NCI-H1436 treated with DMSO at 0.1 percent for 48 hours (cell line): ENCODE measurements at regions not wholly inside any gene's neighbourhood (a gene's known extent, or its start where the extent isn't known, plus 50 kb on each side); places are given as distances from the start of the nearest gene placed in this dataset.

Experiments used
- DNase-seq: peaks from one replicate; lab custom pipeline; 2025; lab: John Stamatoyannopoulos, UW

DNA sequence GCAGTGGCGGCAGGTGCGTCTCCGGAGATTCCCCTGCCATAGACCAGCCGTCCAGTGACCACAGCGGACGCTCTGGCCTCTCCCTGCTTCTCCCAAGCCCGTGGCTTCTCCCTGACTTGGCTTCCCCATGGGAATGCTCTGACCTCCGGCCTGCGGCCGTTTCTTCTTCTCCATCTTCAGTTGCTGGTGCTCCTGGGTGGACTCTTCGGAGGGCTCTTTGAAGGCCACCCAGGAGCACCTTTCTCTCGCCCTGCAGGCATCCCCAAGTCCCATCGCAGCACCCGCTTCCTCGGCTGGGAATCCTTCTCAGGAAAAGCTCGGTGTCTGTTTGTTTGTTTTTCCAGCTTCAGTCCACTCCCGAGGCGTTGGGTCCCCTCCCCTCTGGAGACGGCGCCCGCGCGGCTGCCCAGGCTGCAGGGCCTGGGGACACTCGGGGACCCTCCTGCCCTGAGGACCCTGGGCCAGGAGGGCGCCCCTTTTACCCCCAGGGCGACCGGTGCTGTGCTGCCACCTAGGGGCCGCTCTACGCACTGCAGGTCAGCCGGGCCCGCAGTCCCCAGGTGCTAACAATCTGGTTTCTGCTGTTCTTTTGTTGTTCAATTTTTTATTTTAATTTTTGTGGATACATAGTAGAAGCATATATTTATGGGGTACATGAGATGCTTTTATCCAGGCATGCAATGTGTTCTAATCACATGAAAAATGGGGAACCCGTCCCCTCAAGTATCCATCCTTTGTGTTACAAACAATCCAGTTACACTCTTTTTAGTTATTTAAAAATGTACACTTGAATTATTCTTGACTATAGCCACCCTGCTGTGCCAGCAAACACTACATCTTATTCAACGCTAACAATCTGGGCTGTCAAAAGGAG lies 197.9 kb upstream of the ADAMTS16 start:
- no peak for DNase-seq

DNA sequence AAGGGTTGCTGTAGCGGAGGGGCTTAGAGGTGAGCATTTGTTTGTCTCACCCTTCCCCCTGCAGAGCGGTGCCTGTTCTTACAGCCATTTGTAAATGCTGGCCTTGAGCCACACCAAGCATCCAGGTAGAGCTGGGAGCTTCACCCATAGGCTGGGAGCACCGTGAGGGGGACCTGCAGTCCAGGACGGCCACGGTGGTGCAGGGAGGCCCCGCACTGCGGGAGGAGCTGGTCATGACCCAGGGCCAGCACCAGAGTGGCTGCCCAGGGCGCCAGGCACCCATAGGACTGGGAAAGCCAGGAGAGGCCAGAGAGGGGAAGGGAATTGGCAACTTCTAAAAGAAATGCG lies 197.3 kb upstream of the ADAMTS16 start:
- DNase-seq = no peak

DNA sequence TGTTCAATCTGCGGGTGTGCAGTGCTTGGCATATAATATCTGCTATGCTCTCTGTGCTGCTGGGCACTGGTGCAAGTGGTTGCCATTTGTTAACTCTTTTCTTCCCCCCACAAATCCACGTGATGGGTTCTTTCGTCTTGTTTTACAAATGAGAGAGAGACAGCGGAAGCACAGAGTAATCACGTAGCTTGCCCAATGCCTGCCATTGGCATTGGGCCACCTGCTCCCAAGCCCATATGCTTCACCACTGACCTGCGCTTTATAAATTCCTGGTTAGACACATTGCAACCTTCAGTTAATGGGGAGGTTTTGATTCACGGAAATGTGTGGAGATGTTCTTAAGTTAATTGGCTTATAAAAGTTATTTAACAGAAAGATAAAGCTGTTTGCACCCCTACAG lies 194.8 kb upstream of the ADAMTS16 start:
- DNase-seq = no peak

DNA sequence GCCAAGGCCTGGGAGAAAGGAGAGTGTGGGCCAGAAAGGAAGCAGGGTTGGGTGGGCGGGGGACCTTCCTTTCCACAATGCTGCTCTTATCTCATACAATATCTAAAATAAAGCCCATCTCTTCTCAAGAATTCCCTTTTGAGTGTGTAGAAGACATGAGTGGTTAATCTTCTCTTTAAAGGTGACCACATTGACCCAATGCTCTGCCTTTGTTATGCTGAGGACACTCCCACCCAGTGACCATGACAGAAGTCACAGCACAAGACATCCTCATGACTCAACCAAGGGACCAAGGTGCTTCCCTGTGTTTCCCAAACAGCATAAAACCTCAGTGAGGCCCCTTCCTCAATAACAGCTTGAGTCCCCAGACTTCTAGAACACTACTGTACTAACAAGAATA lies 193.0 kb upstream of the ADAMTS16 start:
- DNase-seq = no peak

DNA sequence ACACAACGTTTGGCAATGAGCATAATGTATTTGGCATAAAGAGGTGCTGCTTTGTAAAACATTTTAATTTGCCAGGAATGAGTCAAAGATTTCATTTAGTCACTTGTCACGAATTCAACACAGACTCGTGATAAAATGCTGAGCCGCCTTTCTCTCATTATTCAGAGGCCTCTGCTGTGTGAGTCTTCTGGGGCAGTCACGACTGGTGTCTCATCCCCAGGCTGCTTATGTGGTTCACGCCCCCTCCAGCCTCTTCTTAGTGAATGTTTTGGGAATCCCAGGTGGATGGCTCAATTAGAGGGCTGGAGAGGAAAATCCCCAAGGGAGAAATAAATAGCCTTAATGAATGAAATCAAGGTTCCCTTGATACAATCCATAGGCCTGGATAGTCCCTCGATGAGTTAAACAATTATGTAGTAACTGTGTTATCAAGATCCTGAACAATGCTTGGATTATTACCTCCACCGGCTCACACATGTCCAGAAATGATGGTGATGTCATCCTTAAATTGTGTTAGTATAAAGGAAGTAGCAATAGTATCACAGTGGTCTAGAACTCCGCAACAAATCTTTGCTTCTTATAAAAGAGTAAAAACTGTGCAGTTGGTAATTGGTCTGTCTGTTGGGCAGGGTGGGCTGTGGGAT lies 192.1 kb upstream of the ADAMTS16 start:
- no peak for DNase-seq

DNA sequence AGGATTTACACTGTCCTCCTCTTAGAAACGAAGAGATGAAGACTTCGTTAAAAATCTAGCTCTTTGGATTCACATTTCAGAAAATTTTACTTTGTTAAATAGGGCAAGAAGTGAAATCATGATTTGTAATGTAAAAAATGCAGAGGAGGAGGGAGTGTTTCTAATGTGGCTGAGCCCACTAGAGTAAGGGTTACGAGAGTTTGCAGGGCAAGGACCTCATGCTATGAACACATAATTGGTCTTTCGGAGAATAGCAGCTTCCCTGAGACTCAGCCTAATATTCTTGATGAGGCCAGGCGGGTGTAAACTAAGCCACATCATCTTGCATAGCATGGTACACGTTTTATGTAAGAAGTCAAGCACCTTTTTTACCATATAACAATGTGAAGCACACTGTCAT lies 191.0 kb upstream of the ADAMTS16 start:
- DNase-seq = no peak

DNA sequence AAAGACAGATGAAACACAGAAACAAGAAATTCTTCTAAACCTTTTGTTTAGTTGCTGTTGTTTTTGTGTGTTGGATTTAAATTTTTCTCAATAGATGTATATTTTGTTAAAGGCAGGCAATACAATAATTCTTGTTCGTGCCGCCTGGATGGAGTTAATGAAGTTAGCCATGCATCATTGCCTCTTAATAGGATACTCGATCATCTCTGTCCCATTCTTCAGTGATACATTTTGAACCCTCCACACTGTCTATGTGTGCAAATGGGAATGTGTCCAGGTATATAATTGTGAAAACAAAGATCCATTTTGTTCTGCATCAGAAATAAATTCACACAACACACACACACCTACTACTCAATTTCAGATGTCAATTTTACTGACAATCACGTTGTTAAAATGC lies 186.6 kb upstream of the ADAMTS16 start:
- DNase-seq = no peak

DNA sequence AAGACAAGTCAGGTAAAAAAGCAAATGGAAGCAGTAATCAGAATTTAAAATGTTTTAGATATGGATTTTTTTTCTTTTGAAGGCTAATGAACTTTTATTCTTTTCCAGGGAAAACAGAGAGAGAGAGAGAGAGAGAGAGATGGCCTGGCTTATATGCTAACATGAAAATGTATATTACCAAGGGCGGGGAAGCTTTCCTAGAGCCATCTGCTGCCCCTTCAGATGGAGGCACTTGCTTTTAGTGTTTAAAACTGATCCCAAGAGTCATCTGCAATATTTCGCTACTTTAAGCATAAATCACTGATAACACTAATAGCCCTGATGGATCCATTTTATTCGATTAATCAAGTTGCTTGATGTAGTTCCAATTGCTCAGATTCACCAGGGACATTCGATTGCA lies 186.1 kb upstream of the ADAMTS16 start:
- DNase-seq = no peak

DNA sequence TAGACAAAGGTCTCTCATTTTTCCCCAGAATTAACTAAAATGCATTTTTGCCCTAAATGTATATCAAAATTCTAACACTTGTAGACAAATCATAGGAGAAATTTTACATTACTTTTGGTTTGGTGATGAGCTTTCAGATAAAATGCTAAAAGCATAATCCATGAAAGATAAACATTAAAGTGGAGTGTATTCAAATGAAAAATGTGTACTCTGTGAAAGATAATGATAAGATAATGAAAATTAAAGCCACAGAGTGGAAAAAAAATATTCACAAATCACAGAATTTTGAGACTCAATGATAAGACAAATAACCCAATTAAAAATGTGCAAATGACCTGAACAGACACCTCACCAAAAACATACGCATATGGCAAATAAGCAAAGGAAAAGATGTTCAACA lies 176.9 kb upstream of the ADAMTS16 start:
- no peak for DNase-seq

DNA sequence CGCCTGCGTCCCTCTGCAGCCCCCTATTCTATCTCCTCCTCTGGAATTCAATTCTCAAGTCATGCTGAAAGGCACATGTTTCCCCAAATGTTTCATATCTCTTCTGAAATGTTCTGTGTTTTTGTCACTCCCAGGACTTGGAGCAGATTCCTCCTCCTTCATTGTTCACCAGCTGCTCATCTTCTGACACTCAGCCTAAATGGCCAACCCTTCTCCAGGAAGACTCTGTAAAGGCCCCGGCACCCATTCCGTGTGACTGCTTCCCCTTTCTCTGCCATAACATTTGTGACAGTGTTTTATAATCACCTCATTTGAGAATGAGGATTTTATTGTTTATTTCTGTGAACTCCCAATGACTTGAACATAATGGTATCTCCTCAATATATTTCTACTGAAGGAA lies 170.8 kb upstream of the ADAMTS16 start:
- no peak for DNase-seq

DNA sequence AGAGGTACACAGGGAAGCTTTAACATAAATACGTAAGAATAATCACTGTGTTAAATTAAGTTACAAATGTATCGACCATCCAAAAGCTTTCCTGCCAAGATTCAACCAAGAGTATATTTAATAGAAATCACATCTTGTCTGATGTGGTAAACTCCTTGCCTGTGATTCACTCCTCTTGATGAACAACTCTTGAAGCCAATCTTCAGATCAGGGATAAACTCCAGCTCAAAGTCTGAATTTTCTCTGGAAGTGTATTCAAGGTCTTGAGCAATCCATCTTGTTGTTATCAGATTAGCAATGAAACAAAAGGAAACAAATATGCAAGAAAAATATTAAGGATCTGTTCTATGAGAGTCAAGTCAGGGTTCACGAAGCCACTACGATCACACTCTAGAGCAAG lies 170.0 kb upstream of the ADAMTS16 start:
- no peak for DNase-seq

DNA sequence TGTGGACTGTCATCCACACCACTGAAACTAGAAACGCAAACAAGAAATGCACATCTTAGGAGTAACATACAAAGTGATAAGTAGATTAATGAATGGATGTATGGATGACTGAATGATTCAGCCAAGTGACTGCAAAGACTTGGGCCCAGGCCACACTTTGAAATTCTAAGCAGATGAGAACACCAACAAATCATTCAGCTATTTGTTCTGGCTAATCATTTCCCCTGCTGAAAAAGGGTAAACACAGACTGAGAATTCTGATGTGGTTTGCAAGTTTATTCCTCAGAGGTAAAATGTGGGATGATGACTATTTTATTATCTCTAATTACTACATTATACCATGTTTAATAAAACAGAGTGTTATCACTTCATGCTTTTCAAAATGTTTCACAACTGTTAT lies 163.2 kb upstream of the ADAMTS16 start:
- DNase-seq = no peak

DNA sequence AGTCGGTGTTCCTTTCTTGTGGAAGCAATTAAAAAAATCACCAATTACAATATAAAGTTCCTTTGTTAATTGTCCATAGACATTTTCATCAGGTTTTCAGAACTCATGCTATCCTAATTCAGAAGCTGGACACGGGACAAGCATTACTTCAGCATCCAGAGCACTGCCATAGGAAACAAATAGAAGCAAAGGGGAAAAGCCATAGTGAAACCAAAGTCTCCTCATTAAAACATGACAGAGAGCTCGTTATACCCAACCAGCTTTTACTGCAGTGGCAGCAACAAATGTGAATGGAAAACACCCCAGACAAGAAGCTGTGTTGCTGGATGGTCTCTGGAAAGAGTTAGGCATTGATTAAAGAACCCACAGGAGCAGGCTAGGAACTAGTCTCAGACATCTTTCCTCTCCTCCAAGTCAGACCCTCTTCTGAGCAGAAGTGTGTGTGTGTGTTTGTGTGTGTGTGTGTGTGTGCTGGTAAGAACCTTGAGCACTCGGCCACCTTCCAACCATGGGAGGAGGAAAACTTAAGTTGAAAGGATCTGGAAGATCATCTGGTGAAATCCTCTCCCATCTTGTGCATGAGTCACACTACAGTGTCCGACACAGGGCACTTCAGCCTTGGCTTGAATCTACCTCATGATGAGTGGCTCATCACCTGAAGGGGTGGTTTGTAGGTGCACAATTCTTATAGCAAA lies 162.6 kb upstream of the ADAMTS16 start:
- DNase-seq = no peak

DNA sequence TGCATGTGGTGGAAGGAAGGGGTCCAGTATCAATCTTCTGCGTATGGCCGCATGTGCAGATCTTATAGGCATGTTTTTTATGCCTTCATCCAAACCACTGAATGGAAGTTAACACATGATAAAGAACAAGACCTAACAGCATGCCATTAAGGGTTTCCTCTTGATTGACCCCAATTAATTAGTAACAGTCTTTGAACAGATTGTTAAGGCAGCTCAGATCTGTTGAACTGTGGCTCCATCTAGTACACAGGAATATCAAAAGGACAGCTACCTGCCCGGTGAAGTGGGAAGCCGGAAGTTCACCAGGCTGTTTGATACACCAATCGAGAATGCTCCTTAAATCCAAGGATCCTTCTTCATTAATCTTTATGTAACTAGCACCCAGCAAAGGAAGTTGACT lies 159.9 kb upstream of the ADAMTS16 start:
- no peak for DNase-seq

DNA sequence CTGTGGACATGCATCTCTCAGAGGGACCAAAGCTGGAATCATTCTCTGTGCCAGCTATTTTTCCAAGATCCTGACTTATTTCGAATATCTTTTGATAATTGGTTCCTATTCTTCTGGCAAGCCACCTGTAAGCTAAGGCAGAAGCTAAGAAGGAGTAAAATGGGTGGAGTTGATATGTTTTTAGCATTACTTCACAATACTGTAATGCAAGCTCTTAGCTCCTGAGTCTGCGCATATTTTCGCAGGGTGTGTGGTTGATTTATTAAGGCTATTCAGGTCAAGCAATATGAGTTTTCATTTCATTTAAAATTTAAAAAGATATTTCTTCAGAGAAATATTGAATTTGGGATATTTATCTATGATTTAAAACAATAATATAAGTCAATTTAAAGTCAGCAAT lies 158.5 kb upstream of the ADAMTS16 start:
- no peak for DNase-seq

DNA sequence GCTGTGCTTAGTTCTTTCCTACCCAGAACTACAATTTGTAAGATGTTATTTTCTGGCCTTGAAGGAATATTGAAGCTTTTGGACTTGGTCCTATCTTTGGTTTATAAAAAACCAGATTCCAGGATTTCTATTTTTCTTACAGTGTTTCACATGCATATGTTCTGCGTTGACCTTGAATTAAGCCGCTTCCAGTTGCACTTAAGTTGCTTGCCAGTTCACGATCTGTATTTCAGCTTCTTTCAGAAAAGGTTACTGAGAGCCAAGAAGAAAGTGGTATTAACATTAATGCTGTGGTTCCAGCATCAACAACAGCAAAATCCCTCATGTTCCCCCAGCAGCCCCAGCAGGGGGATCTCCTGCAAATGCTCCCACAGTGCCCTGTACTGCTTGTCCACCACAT lies 156.4 kb upstream of the ADAMTS16 start:
- no peak for DNase-seq

DNA sequence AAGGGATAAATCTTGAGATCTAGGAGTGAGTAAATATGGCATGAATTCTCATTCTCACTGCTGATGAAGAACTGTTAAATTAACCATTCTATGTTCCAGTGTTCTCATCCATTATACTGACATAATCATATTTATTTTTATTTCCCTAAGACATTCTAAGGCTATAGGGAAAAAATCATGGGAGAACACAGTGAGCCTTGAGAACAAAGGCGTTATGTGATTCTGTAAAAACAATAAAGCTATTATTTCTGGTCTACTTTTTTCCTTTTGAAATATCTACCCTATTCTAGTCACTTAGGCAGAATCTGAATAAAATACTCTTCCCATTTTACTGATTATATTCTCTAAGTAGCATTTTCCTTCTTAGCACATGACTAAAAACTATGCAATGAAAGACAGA lies 155.7 kb upstream of the ADAMTS16 start:
- no peak for DNase-seq

DNA sequence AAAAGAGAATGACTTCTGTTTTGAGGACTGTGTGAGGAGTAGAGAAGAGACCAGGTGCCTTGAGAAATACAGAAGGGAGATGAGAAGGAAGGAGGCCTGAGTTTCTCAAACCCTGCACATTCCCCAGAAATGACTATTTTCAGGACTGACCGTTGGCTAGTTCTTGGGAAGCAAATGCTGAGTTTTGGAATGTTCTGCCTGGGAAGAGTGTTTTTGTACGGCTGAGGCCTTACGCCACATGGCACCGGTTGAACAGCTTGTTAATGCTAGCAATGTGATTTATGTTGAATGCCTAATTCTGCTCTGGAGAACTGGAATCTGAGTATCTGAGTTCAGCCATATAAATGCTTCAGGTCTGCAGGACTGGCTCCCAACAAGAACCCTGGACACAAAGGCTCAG lies 152.7 kb upstream of the ADAMTS16 start:
- DNase-seq = no peak

DNA sequence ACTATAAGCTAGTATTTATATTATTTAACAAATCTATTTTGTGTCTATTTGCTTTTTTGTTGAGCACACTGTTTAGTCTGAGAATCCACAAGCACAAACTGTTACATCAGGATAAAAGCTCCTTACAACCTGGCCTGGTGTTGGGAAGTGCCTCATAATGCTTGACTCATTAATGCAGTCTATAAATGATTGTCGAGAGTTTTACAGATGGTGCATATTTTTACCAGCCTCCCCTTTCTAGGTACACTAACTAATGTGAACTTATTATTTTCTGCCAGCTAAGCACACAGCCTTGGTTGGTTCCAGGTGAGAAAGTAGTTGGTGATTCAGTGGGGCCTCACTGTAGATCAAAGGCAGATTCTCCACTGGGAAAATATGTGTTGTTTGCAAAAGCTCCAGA lies 151.0 kb upstream of the ADAMTS16 start:
- DNase-seq = no peak

DNA sequence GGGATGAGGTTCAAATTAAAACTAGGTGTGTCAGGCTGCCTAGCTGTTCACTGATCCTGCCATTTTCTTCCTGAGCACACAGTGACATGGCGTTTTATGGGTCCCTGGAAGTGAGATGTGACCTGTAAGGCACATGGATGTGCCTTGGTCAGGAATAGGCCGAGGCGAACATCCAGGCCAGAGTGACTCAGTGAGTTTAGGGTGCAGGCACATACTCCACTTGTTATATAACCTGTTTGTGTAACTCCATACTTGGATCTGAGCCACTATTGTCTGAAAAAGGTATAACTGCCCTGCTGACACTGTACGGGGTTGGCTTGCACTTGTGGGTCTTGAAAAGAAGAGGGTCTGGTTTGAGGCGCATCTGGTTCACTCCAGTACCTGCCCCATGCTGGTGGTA lies 150.1 kb upstream of the ADAMTS16 start:
- DNase-seq = no peak

DNA sequence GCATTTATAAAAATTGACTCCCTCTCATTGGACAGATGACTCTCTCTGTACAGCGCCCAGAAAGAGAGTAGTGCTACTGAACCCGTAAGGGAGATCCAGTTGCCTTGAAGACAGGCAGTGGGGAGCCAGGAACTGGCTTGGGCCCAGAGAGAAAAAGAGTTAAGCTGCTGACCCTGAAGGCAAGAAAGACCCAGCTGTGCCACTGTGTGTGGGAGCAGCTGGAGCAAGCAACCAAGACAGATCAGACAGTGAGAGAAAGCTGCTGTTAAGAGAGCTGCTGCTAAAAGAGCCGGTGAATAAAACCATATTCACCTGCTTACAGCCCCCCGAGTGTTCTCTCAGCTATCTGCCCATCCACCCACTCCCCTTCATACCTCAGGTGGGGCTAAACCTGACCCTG lies 149.7 kb upstream of the ADAMTS16 start:
- no peak for DNase-seq

DNA sequence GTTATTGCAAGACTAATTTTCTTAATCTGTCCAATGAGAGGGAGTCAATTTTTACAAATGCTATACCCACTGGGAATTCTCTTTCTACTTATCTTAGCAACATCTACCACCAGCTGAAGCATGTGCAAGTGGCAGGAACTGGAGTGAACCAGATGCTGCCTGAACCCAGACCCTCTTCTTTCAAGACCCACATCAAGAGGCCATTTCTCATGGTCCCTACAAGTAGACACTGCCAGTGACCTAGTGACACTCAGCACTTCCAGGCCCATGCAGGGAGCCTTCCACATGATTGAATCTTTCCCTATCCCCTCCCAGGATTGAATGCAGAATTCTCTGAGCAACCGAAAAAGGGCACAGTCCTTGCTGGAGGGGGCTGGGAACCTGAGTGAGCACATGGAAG lies 148.2 kb upstream of the ADAMTS16 start:
- no peak for DNase-seq

DNA sequence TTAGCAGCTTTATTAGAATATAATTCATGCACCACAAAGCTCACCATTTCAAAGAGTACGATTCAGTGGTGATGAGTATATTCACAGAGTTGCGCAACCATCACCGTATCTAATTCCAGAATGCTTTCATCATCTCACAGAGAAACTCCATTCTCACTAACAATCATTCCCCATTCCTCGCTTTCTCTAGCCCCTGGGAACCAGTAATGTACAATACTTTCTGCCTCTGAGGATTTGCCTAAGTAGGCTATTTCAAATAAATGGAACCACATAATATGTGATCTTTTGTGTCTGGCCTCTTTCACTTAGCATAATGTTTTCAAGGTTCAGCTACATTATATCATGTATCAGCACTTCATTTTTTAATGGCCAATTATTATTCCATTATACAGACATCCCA lies 145.1 kb upstream of the ADAMTS16 start:
- DNase-seq = no peak
